BJ (cell line): ENCODE measurements at regions not wholly inside any gene's neighbourhood (a gene's known extent, or its start where the extent isn't known, plus 50 kb on each side); places are given as distances from the start of the nearest gene placed in this dataset.

Source experiments
- CTCF ChIA-PET: fragments of 350-600 bp; formaldehyde crosslinking; extraction: SDS; loops from one replicate; lab custom pipeline; 2021; ENCODE audit warnings: antibody characterized with exemption, inconsistent platforms; lab: Yijun Ruan, JAX
- POLR2A ChIA-PET: fragments of 300-600 bp; sonication (Branson Sonifier 250); formaldehyde crosslinking; extraction: SDS; loops from one replicate; lab custom pipeline; 2021; ENCODE audit warnings: antibody characterized with exemption; lab: Charles Lee
- DNase-seq: peaks from one replicate; pipeline ENCODE4 v3.0.0-alpha.2; 2011; ENCODE audit warnings: low read depth
- H3K27me3 ChIP-seq: 2 replicates; pipeline ENCODE4 v1.6.0; 2011; ENCODE audit warnings: low read length; ENCODE audit not compliant: control insufficient read depth, insufficient read depth
- H3K36me3 ChIP-seq: 2 replicates; pipeline ENCODE4 v1.5.1; 2011; ENCODE audit warnings: low read length; ENCODE audit not compliant: control insufficient read depth, insufficient read depth
- H3K4me3 ChIP-seq: 2 replicates; pipeline ENCODE4 v1.5.1; 2011; ENCODE audit warnings: low read depth, mild to moderate bottlenecking, control low read depth, low read length
- TF ChIP-seq, protein P1 (sequence below): IDR thresholded peaks from 2 replicates; pipeline ENCODE4 v1.5.1; 2011; ENCODE audit warnings: low read depth, mild to moderate bottlenecking, control low read depth, inconsistent platforms, low read length, moderate library complexity; ENCODE audit not compliant: insufficient read depth

DNA sequence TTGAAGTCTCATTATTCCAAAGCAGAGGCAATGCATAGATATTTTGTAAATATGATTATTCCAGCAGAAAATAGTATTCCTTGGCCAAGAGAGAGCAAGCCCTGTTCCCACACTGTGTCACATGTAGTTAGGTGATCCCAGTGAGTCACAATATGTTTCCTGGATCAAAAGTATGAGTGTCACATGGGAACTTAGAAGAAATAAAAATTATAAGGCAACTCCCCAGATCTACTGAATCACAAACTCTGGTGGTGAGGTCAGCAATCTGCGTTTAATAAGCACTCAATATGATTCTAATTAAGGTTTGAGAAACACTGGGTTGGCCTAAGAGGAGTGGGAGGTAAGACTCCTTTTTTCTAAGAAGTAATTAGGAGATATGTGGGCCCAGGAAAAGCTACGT lies 1504.5 kb upstream of the PCDH20 start:
- no peaks in the 10 kb centered on the region for H3K36me3 ChIP-seq
- DNase-seq = peak; percentile 70
- TF ChIP-seq, protein P1, sequence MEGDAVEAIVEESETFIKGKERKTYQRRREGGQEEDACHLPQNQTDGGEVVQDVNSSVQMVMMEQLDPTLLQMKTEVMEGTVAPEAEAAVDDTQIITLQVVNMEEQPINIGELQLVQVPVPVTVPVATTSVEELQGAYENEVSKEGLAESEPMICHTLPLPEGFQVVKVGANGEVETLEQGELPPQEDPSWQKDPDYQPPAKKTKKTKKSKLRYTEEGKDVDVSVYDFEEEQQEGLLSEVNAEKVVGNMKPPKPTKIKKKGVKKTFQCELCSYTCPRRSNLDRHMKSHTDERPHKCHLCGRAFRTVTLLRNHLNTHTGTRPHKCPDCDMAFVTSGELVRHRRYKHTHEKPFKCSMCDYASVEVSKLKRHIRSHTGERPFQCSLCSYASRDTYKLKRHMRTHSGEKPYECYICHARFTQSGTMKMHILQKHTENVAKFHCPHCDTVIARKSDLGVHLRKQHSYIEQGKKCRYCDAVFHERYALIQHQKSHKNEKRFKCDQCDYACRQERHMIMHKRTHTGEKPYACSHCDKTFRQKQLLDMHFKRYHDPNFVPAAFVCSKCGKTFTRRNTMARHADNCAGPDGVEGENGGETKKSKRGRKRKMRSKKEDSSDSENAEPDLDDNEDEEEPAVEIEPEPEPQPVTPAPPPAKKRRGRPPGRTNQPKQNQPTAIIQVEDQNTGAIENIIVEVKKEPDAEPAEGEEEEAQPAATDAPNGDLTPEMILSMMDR = no peak
- no peaks in the 10 kb centered on the region for H3K27me3 ChIP-seq
- POLR2A ChIA-PET = no interaction called here
- CTCF ChIA-PET = no interaction called here
- H3K4me3 ChIP-seq = no peak overlapping the region

DNA sequence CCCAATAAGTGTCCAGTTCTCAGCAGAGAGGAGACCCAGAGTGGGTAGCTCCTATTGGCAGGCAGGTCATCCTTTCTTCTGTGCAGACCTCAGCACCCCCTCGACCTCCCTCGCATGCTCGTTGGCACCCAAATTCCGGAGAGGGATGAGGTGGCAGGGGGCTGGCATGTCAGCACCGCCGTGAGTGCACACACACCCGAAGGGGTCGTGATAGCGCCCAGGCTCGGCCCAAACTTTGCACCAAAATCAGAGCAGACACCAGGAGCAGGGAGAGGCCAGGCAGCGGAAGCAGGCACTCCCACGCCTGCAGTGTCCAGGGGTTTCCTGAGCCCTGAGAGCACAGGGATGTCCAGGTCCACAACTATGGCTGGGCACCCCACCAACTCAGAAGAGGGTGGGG lies 1503.8 kb upstream of the PCDH20 start:
- DNase-seq = no peak
- H3K4me3 ChIP-seq = no peak overlapping the region
- TF ChIP-seq, protein P1 = no peak
- H3K36me3 ChIP-seq = no peaks in the 10 kb centered on the region
- CTCF ChIA-PET = no interaction called here
- POLR2A ChIA-PET = no interaction called here
- H3K27me3 ChIP-seq = no peaks in the 10 kb centered on the region

DNA sequence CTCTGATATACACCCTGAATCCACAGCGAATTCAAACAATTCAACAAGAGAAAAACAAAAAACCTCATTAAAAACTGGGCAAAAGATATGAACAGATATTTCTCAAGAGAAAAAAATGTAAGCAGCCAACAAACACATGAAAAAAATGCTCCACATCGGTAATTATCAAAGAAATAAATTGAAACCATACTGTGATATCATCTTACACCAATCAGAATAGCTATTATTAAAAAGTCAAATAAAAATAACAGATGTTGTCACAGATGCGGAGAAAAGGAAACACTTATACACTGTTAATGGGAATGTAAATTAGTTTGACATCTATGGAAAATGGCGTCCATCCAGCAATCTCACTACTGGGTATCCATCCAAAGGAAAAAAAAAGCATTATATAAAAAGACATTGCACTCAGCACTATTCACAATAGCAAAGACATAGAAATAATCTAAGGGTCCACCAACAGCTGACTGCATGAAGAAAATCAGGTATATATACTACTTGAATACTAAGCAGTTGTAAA lies 1495.0 kb upstream of the PCDH20 start:
- POLR2A ChIA-PET = no interaction called here
- CTCF ChIA-PET = no interaction called here
- H3K4me3 ChIP-seq = no peak overlapping the region
- H3K36me3 ChIP-seq = no peaks in the 10 kb centered on the region
- H3K27me3 ChIP-seq = no peaks in the 10 kb centered on the region
- DNase-seq = peak; percentile 34
- TF ChIP-seq, protein P1 = no peak

DNA sequence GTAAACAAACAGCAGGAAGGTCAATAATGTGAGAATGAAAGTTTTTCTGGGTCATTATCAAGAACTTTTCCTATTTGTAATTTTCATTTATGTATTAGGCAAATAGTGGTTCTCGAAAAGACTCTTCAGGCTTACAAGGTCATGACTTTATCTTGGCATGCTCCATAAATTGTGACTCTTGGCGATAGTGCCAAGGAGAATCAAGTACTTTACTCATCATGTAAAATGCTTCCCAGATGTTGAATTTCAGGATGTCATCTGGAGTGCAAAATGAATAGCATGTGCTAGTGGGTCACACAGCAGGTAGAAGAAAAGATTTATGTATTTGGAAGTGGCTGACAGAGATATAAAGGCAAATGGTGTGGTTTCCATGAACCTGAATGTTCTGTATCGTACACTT lies 1492.7 kb upstream of the PCDH20 start:
- DNase-seq = no peak
- CTCF ChIA-PET = no interaction called here
- Histone ChIP-seq H3K27me3 (no peaks in the 10 kb centered on the region), H3K4me3 (no peak overlapping the region), H3K36me3 (no peaks in the 10 kb centered on the region)
- POLR2A ChIA-PET = no interaction called here
- TF ChIP-seq, protein P1 = no peak

DNA sequence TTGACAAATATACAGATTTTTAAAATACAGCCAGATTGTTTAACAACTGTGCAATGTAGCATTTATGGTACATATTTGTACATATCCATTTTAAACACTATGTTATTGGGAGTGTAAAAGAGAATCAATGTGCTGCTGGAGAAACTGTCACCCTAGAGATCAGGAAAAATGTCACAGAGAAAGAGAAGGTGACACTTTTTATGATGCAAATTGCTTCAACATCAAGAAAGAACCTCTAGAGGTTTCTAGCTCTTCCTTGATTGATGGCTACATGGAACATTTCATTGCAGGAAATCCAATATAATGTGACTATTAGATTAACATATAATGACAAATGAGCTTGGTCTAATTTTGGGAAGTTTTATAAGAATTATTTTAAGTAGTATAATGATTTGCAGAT lies 1491.2 kb upstream of the PCDH20 start:
- H3K4me3 ChIP-seq = no peak overlapping the region
- no peaks in the 10 kb centered on the region for H3K27me3 ChIP-seq
- ChIA-PET POLR2A (no interaction called here), CTCF (no interaction called here)
- TF ChIP-seq, protein P1 = no peak
- no peak for DNase-seq
- H3K36me3 ChIP-seq = no peaks in the 10 kb centered on the region
